HEK293 (cell line): ENCODE measurements at regions not wholly inside any gene's neighbourhood (a gene's known extent, or its start where the extent isn't known, plus 50 kb on each side); places are given as distances from the start of the nearest gene placed in this dataset.

Experiments
- CTCF ChIA-PET: fragments of 350-600 bp; formaldehyde crosslinking; extraction: SDS; loops from one replicate; lab custom pipeline; 2021; ENCODE audit warnings: antibody characterized with exemption; lab: Yijun Ruan, JAX
- POLR2A ChIA-PET: fragments of 300-600 bp; formaldehyde crosslinking; extraction: SDS; loops from one replicate; lab custom pipeline; 2020; ENCODE audit warnings: antibody characterized with exemption, inconsistent platforms; lab: Yijun Ruan, JAX
- H3K27ac ChIP-seq: fragments of 200-500 bp; sonication (Bioruptor generic); 2 replicates; pipeline ENCODE4 v1.5.1; 2014; ENCODE audit warnings: low read depth, low read length, control low read depth, inconsistent platforms; ENCODE audit errors: extremely low read depth
- H3K36me3 ChIP-seq, 2 experiments: fragments of 200-500 bp in 1 of 2; sonication (Bioruptor generic) in 1 of 2; 1 replicate in 1 of 2; 2 replicates in 1 of 2; pipeline ENCODE4 v1.5.1; 2014 to 2017; ENCODE audit warnings: inconsistent platforms in 2 of 2, low read length in 2 of 2; ENCODE audit not compliant: control insufficient read depth in 2 of 2, insufficient read depth in 1 of 2
- H3K4me1 ChIP-seq: fragments of 200-500 bp; sonication (Bioruptor generic); 2 replicates; pipeline ENCODE4 v1.5.1; 2014; ENCODE audit warnings: mild to moderate bottlenecking, low read length, inconsistent platforms; ENCODE audit not compliant: control insufficient read depth, insufficient read depth
- H3K4me3 ChIP-seq: 2 replicates; pipeline ENCODE4 v1.5.1; 2011; ENCODE audit warnings: low read depth, mild to moderate bottlenecking, control low read depth, low read length, moderate library complexity
- H3K9me3 ChIP-seq: fragments of 200-500 bp; sonication (Bioruptor generic); 2 replicates; pipeline ENCODE4 v1.5.1; 2014; ENCODE audit warnings: low read depth, low read length, inconsistent platforms; ENCODE audit not compliant: control insufficient read depth, insufficient read depth
- EGR2 ChIP-seq: fragments of 450-650 bp; formaldehyde crosslinking; IDR thresholded peaks from 2 replicates; pipeline ENCODE4 v1.5.1; 2016; ENCODE audit warnings: low read depth, missing biosample characterization, missing genetic modification characterization
- GLI4 ChIP-seq: fragments of 450-650 bp; formaldehyde crosslinking; IDR thresholded peaks from 2 replicates; pipeline ENCODE4 v1.5.1; 2016; ENCODE audit warnings: missing biosample characterization, missing genetic modification characterization
- HOXD13 ChIP-seq: sonication (generic); formaldehyde crosslinking; IDR thresholded peaks from 2 replicates; pipeline ENCODE4 v1.8.0; 2022; ENCODE audit warnings: missing genetic modification reagents, borderline replicate concordance
- MEIS1 ChIP-seq: sonication (generic); formaldehyde crosslinking; IDR thresholded peaks from 2 replicates; pipeline ENCODE4 v1.8.1; 2022; ENCODE audit warnings: missing genetic modification reagents, mild to moderate bottlenecking, borderline replicate concordance
- MZF1 ChIP-seq: fragments of 450-650 bp; formaldehyde crosslinking; IDR thresholded peaks from 2 replicates; pipeline ENCODE4 v1.5.1; 2017; ENCODE audit warnings: missing biosample characterization, missing genetic modification characterization, borderline replicate concordance
- OVOL3 ChIP-seq: fragments of 450-650 bp; formaldehyde crosslinking; IDR thresholded peaks from 2 replicates; pipeline ENCODE4 v1.5.1; 2016; ENCODE audit warnings: missing biosample characterization, missing genetic modification characterization
- SCRT2 ChIP-seq: fragments of 450-650 bp; formaldehyde crosslinking; IDR thresholded peaks from 2 replicates; pipeline ENCODE4 v1.5.1; 2016; ENCODE audit warnings: missing biosample characterization, missing genetic modification characterization
- YY2 ChIP-seq: fragments of 450-650 bp; formaldehyde crosslinking; IDR thresholded peaks from 2 replicates; pipeline ENCODE4 v1.5.1; 2016; ENCODE audit warnings: missing biosample characterization, missing genetic modification characterization
- ZFHX2 ChIP-seq: fragments of 450-650 bp; formaldehyde crosslinking; conservative IDR thresholded peaks from 2 replicates; pipeline ENCODE4 v1.5.1; 2016; ENCODE audit warnings: missing biosample characterization, missing genetic modification characterization
- ZNF146 ChIP-seq: fragments of 450-650 bp; formaldehyde crosslinking; IDR thresholded peaks from 2 replicates; pipeline ENCODE4 v1.5.1; 2016; ENCODE audit warnings: missing biosample characterization, missing genetic modification characterization
- ZNF157 ChIP-seq: fragments of 450-650 bp; formaldehyde crosslinking; IDR thresholded peaks from 2 replicates; pipeline ENCODE4 v1.5.1; 2016; ENCODE audit warnings: missing biosample characterization, missing genetic modification characterization
- ZNF169 ChIP-seq: fragments of 450-650 bp; formaldehyde crosslinking; IDR thresholded peaks from 2 replicates; pipeline ENCODE4 v1.5.1; 2016; ENCODE audit warnings: missing biosample characterization, missing genetic modification characterization
- ZNF174 ChIP-seq: fragments of 450-650 bp; formaldehyde crosslinking; IDR thresholded peaks from 2 replicates; pipeline ENCODE4 v1.5.0; 2017; ENCODE audit warnings: missing biosample characterization, mild to moderate bottlenecking, missing genetic modification characterization
- ZNF239 ChIP-seq: fragments of 450-650 bp; formaldehyde crosslinking; IDR thresholded peaks from 2 replicates; pipeline ENCODE4 v1.5.1; 2016; ENCODE audit warnings: missing biosample characterization, missing genetic modification characterization
- ZNF366 ChIP-seq: fragments of 450-650 bp; formaldehyde crosslinking; conservative IDR thresholded peaks from 2 replicates; pipeline ENCODE4 v1.5.1; 2016; ENCODE audit warnings: missing biosample characterization, missing genetic modification characterization
- ZNF37A ChIP-seq: fragments of 450-650 bp; IDR thresholded peaks from 2 replicates; pipeline ENCODE4 v1.5.1; 2018; ENCODE audit warnings: missing biosample characterization, missing genetic modification characterization
- ZNF521 ChIP-seq: fragments of 450-650 bp; formaldehyde crosslinking; IDR thresholded peaks from 2 replicates; pipeline ENCODE4 v1.5.1; 2017; ENCODE audit warnings: missing biosample characterization, mild to moderate bottlenecking, missing genetic modification characterization
- ZNF558 ChIP-seq: fragments of 450-650 bp; formaldehyde crosslinking; IDR thresholded peaks from 2 replicates; pipeline ENCODE4 v1.5.1; 2016; ENCODE audit warnings: missing biosample characterization, missing genetic modification characterization
- ZNF585B ChIP-seq: fragments of 450-650 bp; formaldehyde crosslinking; IDR thresholded peaks from 2 replicates; pipeline ENCODE4 v1.5.1; 2016; ENCODE audit warnings: missing biosample characterization, missing genetic modification characterization
- ZNF610 ChIP-seq: fragments of 450-650 bp; formaldehyde crosslinking; IDR thresholded peaks from 2 replicates; pipeline ENCODE4 v1.5.1; 2016; ENCODE audit warnings: missing biosample characterization, missing genetic modification characterization, borderline replicate concordance
- ZNF670 ChIP-seq: fragments of 450-650 bp; formaldehyde crosslinking; IDR thresholded peaks from 2 replicates; pipeline ENCODE4 v1.5.1; 2016; ENCODE audit warnings: missing biosample characterization, missing genetic modification characterization, low read depth
- ZNF704 ChIP-seq: fragments of 450-650 bp; formaldehyde crosslinking; IDR thresholded peaks from 2 replicates; pipeline ENCODE4 v1.5.1; 2016; ENCODE audit warnings: missing biosample characterization, missing genetic modification characterization
- ZNF785 ChIP-seq: fragments of 450-650 bp; formaldehyde crosslinking; IDR thresholded peaks from 2 replicates; pipeline ENCODE4 v1.5.1; 2016; ENCODE audit warnings: missing biosample characterization, missing genetic modification characterization
- ZNF843 ChIP-seq: fragments of 450-650 bp; formaldehyde crosslinking; IDR thresholded peaks from 2 replicates; pipeline ENCODE4 v1.5.1; 2016; ENCODE audit warnings: missing biosample characterization, missing genetic modification characterization
- ZSCAN23 ChIP-seq: fragments of 450-650 bp; formaldehyde crosslinking; IDR thresholded peaks from 2 replicates; pipeline ENCODE4 v1.5.1; 2016; ENCODE audit warnings: missing biosample characterization, missing genetic modification characterization

- no peak for TF ChIP-seq HOXD13 (CRISPR knock-in tag)
- 0 out of 2 replicates have a peak, but pooled peaks have one; percentile 17 for TF ChIP-seq EGR2 (tag by site-specific recombination)
- TF ChIP-seq ZNF157 (tag by site-specific recombination): no peak
- TF ChIP-seq ZFHX2: 0 out of 2 replicates have a peak, but pooled peaks have one; percentile 21
- H3K27ac ChIP-seq: no peak overlapping the region
- POLR2A ChIA-PET: no interaction called here
- H3K9me3 ChIP-seq: no peaks in the 10 kb centered on the region
- CTCF ChIA-PET: interaction anchor here (0.6 to 0.9 kb wide), 2 partner anchors 32 to 213 kb away, joined by 3 to 5 read pairs; no protein-coding TSS in a partner anchor
- H3K4me3 ChIP-seq: no peak overlapping the region
- no peaks in the 10 kb centered on the region for H3K4me1 ChIP-seq
- no peaks in the 10 kb centered on the region for H3K36me3 ChIP-seq
These were observed 87.1 kb upstream of the KCNA1 start for GRCh38 chr12:4822572-4822971.

GRCh38 chr12:4824380-4824779 is 85.3 kb upstream of the KCNA1 start:
- Histone ChIP-seq H3K9me3 (no peaks in the 10 kb centered on the region), H3K4me1 (no peaks in the 10 kb centered on the region), H3K36me3 (no peaks in the 10 kb centered on the region), H3K4me3 (no peak overlapping the region), H3K27ac (no peak overlapping the region)
- ChIA-PET POLR2A (no interaction called here), CTCF (interaction anchor here (1.0 kb wide), 1 partner anchor 13 kb away, joined by 3 read pairs; no protein-coding TSS in a partner anchor)
- TF ChIP-seq ZNF558 (no peak), ZNF704 (tag by site-specific recombination) (no peak), ZNF37A (tag by site-specific recombination) (no peak), MZF1 (tag by site-specific recombination) (no peak), ZNF146 (tag by site-specific recombination) (no peak)

GRCh38 chr12:4825011-4825858 is 84.5 kb upstream of the KCNA1 start:
- ChIA-PET POLR2A (no interaction called here), CTCF (interaction anchor here (0.6 to 1.0 kb wide), 2 partner anchors 11 to 181 kb away, joined by 3 to 4 read pairs; no protein-coding TSS in a partner anchor)
- no peak overlapping the region for H3K4me3 ChIP-seq
- no peaks in the 10 kb centered on the region for H3K36me3 ChIP-seq
- no peaks in the 10 kb centered on the region for H3K4me1 ChIP-seq
- TF ChIP-seq ZNF239 (tag by site-specific recombination) (peak; percentile 64; the same call in 1 of the 2 replicates), ZNF174 (tag by site-specific recombination) (no peak)
- H3K9me3 ChIP-seq: no peaks in the 10 kb centered on the region
- no peak overlapping the region for H3K27ac ChIP-seq

- no peaks in the 10 kb centered on the region for H3K4me1 ChIP-seq
- H3K27ac ChIP-seq: no peak overlapping the region
- H3K9me3 ChIP-seq: no peaks in the 10 kb centered on the region
- H3K4me3 ChIP-seq: no peak overlapping the region
- TF ChIP-seq ZNF366 (tag by site-specific recombination) (peak; percentile 92), YY2 (tag by site-specific recombination) (no peak)
- ChIA-PET CTCF (no interaction called here), POLR2A (no interaction called here)
- H3K36me3 ChIP-seq: no peaks in the 10 kb centered on the region
These were observed 82.8 kb upstream of the KCNA1 start for GRCh38 chr12:4826909-4827308.

GRCh38 chr12:4828176-4828575 is 81.5 kb upstream of the KCNA1 start:
- CTCF ChIA-PET: interaction anchor here (0.7 to 1.9 kb wide), 2 partner anchors 23 to 27 kb away, joined by 3 to 6 read pairs; no protein-coding TSS in a partner anchor
- POLR2A ChIA-PET: no interaction called here
- Histone ChIP-seq H3K36me3 (no peaks in the 10 kb centered on the region), H3K4me3 (no peak overlapping the region), H3K27ac (no peak overlapping the region), H3K9me3 (no peaks in the 10 kb centered on the region), H3K4me1 (no peaks in the 10 kb centered on the region)
- TF ChIP-seq ZNF585B (tag by site-specific recombination): no peak
- TF ChIP-seq ZNF610 (tag by site-specific recombination): no peak
- no peak for TF ChIP-seq ZNF785 (tag by site-specific recombination)
- no peak for TF ChIP-seq ZNF169 (tag by site-specific recombination)
- TF ChIP-seq ZNF670 (tag by site-specific recombination): no peak
- no peak for TF ChIP-seq ZNF843 (tag by site-specific recombination)
- TF ChIP-seq MZF1 (tag by site-specific recombination): no peak
- no peak for TF ChIP-seq ZNF521 (tag by site-specific recombination)
- TF ChIP-seq SCRT2 (tag by site-specific recombination): no peak
- no peak for TF ChIP-seq OVOL3 (tag by site-specific recombination)
- no peak for TF ChIP-seq EGR2 (tag by site-specific recombination)
- TF ChIP-seq MEIS1 (CRISPR knock-in tag): no peak
- TF ChIP-seq ZSCAN23 (tag by site-specific recombination): no peak
- TF ChIP-seq GLI4 (tag by site-specific recombination): no peak
